Neuronal stem cell (in vitro differentiated cells): ENCODE measurements at regions not wholly inside any gene's neighbourhood (a gene's known extent, or its start where the extent isn't known, plus 50 kb on each side); places are given as distances from the start of the nearest gene placed in this dataset.

Source experiments
- DNase-seq: peaks from one replicate; pipeline ENCODE4 v3.0.0-alpha.2; 2013; ENCODE audit warnings: low spot score
- H2AFZ ChIP-seq: one replicate; pipeline ENCODE4 v1.6.1; 2013; ENCODE audit warnings: mild to moderate bottlenecking, low read length, inconsistent platforms
- H2AK5ac ChIP-seq: 2 replicates; pipeline ENCODE4 v1.6.1; 2013; ENCODE audit warnings: low read depth, mild to moderate bottlenecking, inconsistent platforms, low read length, moderate library complexity, mixed read lengths
- H2BK120ac ChIP-seq: 2 replicates; pipeline ENCODE4 v1.6.1; 2013; ENCODE audit warnings: low read depth, mild to moderate bottlenecking, inconsistent platforms, low read length, moderate library complexity, mixed read lengths
- H2BK12ac ChIP-seq: one replicate; pipeline ENCODE4 v1.6.1; 2013; ENCODE audit warnings: low read length, inconsistent platforms
- H2BK15ac ChIP-seq: 2 replicates; pipeline ENCODE4 v1.6.1; 2013; ENCODE audit warnings: mild to moderate bottlenecking, low read length, inconsistent platforms, mixed read lengths
- H2BK5ac ChIP-seq: one replicate; pipeline ENCODE4 v1.6.1; 2013; ENCODE audit warnings: inconsistent platforms, mild to moderate bottlenecking, low read length, moderate library complexity
- H3K14ac ChIP-seq: one replicate; pipeline ENCODE4 v1.6.1; 2013; ENCODE audit warnings: low read length, inconsistent platforms
- H3K18ac ChIP-seq: 2 replicates; pipeline ENCODE4 v1.6.1; 2013; ENCODE audit warnings: low read length, inconsistent platforms
- H3K23ac ChIP-seq: 2 replicates; pipeline ENCODE4 v1.6.1; 2013; ENCODE audit warnings: low read depth, mild to moderate bottlenecking, mixed read lengths, low read length, inconsistent platforms; ENCODE audit not compliant: poor library complexity
- H3K27ac ChIP-seq: replicated peaks from 3 replicates; pipeline ENCODE4 v1.5.1; 2013; ENCODE audit warnings: low read length, inconsistent platforms
- H3K27me3 ChIP-seq, 3 experiments: 2 replicates each; pipeline ENCODE4 v1.6.1; 2013; ENCODE audit warnings: low read length in 3 of 3, mild to moderate bottlenecking in 2 of 3, inconsistent platforms in 1 of 3, low read depth in 1 of 3, mixed read lengths in 1 of 3, moderate library complexity in 1 of 3; ENCODE audit not compliant: control insufficient read depth in 3 of 3, insufficient read depth in 3 of 3
- H3K36me3 ChIP-seq, 2 donors: replicated peaks in 1 of 2; 2 replicates each; pipeline ENCODE4 v1.6.1; 2013; ENCODE audit warnings: low read length in 2 of 2; ENCODE audit not compliant: control insufficient read depth in 2 of 2, insufficient read depth in 2 of 2
- H3K4ac ChIP-seq: 2 replicates; pipeline ENCODE4 v1.6.1; 2013; ENCODE audit warnings: inconsistent platforms, mild to moderate bottlenecking, low read length, moderate library complexity
- H3K4me1 ChIP-seq, 2 donors: 1 replicate in 1 of 2; 2 replicates in 1 of 2; pipeline ENCODE4 v1.6.1; 2013; ENCODE audit warnings: low read length in 2 of 2, low read depth in 1 of 2; ENCODE audit not compliant: control insufficient read depth in 2 of 2, insufficient read depth in 1 of 2
- H3K4me2 ChIP-seq: one replicate; pipeline ENCODE4 v1.6.1; 2013; ENCODE audit warnings: mild to moderate bottlenecking, low read length, inconsistent platforms; ENCODE audit not compliant: insufficient read depth, poor library complexity, severe bottlenecking
- H3K4me3 ChIP-seq, 2 donors: 2 replicates each; pipeline ENCODE4 v1.5.1; 2013; ENCODE audit warnings: low read length in 2 of 2, mild to moderate bottlenecking in 2 of 2, inconsistent platforms in 1 of 2, moderate library complexity in 1 of 2
- H3K79me1 ChIP-seq: one replicate; pipeline ENCODE4 v1.6.1; 2013; ENCODE audit warnings: low read depth, mild to moderate bottlenecking, inconsistent platforms, low read length, moderate library complexity
- H3K9ac ChIP-seq: one replicate; pipeline ENCODE4 v1.6.1; 2013; ENCODE audit warnings: mild to moderate bottlenecking, low read depth, low read length, inconsistent platforms; ENCODE audit not compliant: poor library complexity
- H3K9me3 ChIP-seq, 2 donors: replicated peaks in 1 of 2; 2 replicates each; pipeline versions ENCODE3 to v1.6.1; 2013; ENCODE audit warnings: low read length in 2 of 2, mild to moderate bottlenecking in 2 of 2, inconsistent platforms in 1 of 2, low read depth in 1 of 2, mixed read lengths in 1 of 2, moderate library complexity in 1 of 2; ENCODE audit not compliant: control insufficient read depth in 2 of 2, insufficient read depth in 1 of 2
- H4K8ac ChIP-seq: one replicate; pipeline ENCODE4 v1.6.1; 2013; ENCODE audit warnings: low read depth, mild to moderate bottlenecking, inconsistent platforms, low read length, moderate library complexity
- H4K91ac ChIP-seq: one replicate; pipeline ENCODE4 v1.6.1; 2013; ENCODE audit warnings: low read length, low read depth, mild to moderate bottlenecking, inconsistent platforms; ENCODE audit not compliant: poor library complexity
- WGBS, 2 donors: extraction: QIAGEN DNeasy Blood & Tissue Kit; methylation state at CpG; one replicate each; pipeline ENCODE4 v1.1.7; 2013; ENCODE audit warnings: missing lambda C conversion rate in 2 of 2, mixed read lengths in 1 of 2; ENCODE audit not compliant: insufficient read length in 2 of 2, insufficient replicate concordance in 1 of 2; ENCODE audit errors: extremely low coverage in 2 of 2; 5-methylcytosine and 5-hydroxymethylcytosine counted together

- no CpG with 5 or more reads among the region's 11 CpGs for WGBS, 2 donors
- peak overlapping the region; percentile 38 for H3K27ac ChIP-seq
- DNase-seq, result peak; percentile 15
These were observed 206.5 kb upstream of the AJAP1 start for GRCh38 chr1:4447778-4448420.

GRCh38 chr1:4449972-4450371, 204.4 kb upstream of the AJAP1 start:
- no peak overlapping the region for H4K8ac ChIP-seq
- no peak overlapping the region for H4K91ac ChIP-seq
- no peak overlapping the region for H2BK5ac ChIP-seq
- H2BK120ac ChIP-seq, result no peak overlapping the region
- no peaks in the 10 kb centered on the region for H3K79me1 ChIP-seq
- peaks cover 0 to 7% (median 0%) of the 10 kb centered on the region in 3 experiments for H3K27me3 ChIP-seq
- H3K23ac ChIP-seq, result no peak overlapping the region
- no peaks in the 10 kb centered on the region for H3K9me3 ChIP-seq
- no peak overlapping the region for H3K4ac ChIP-seq
- no peak for DNase-seq
- H2AFZ ChIP-seq, result no peak overlapping the region
- H2BK15ac ChIP-seq, result no peak overlapping the region
- H3K18ac ChIP-seq, result no peak overlapping the region
- no peak overlapping the region for H3K9ac ChIP-seq
- no peak overlapping the region for H2AK5ac ChIP-seq
- H3K14ac ChIP-seq, result no peak overlapping the region
- no peak overlapping the region for H3K27ac ChIP-seq
- H3K4me2 ChIP-seq, result no peak overlapping the region
- no CpG with 5 or more reads among the region's 5 CpGs for WGBS, 2 donors
- H3K4me3 ChIP-seq, result no peak overlapping the region
- no peak overlapping the region for H2BK12ac ChIP-seq
- H3K4me1 ChIP-seq, result peaks cover 0 to 17% of the 10 kb centered on the region in 2 donors
- H3K36me3 ChIP-seq, result no peaks in the 10 kb centered on the region

More at GRCh38 chr1:4447778-4448420, 206.5 kb upstream of the AJAP1 start:
- no peak overlapping the region for H2AFZ ChIP-seq
- no peak overlapping the region for H3K9ac ChIP-seq
- no peaks in the 10 kb centered on the region for H3K36me3 ChIP-seq
- peaks cover 0 to 12% of the 10 kb centered on the region in 2 donors for H3K4me1 ChIP-seq
- no peak overlapping the region for H3K18ac ChIP-seq
- H2BK120ac ChIP-seq, result no peak overlapping the region
- no peak overlapping the region for H3K4me2 ChIP-seq
- no peak overlapping the region for H3K14ac ChIP-seq
- no peak overlapping the region for H3K4me3 ChIP-seq
- H3K23ac ChIP-seq, result no peak overlapping the region
- H4K8ac ChIP-seq, result no peak overlapping the region
- no peak overlapping the region for H2BK15ac ChIP-seq
- H3K9me3 ChIP-seq, result no peaks in the 10 kb centered on the region
- no peak overlapping the region for H2BK12ac ChIP-seq
- H4K91ac ChIP-seq, result no peak overlapping the region
- no peak overlapping the region for H2BK5ac ChIP-seq
- H3K79me1 ChIP-seq, result no peaks in the 10 kb centered on the region
- H2AK5ac ChIP-seq, result no peak overlapping the region
- peaks cover 0 to 7% (median 0%) of the 10 kb centered on the region in 3 experiments for H3K27me3 ChIP-seq
- H3K4ac ChIP-seq, result no peak overlapping the region

- no peak overlapping the region for H2BK15ac ChIP-seq
- H3K23ac ChIP-seq, result no peak overlapping the region
- no peak overlapping the region for H2BK120ac ChIP-seq
- peaks cover 0 to 5% (median 0%) of the 10 kb centered on the region in 3 experiments for H3K27me3 ChIP-seq
- no peak overlapping the region for H4K8ac ChIP-seq
- H2AK5ac ChIP-seq, result no peak overlapping the region
- no peak overlapping the region for H3K4ac ChIP-seq
- H2AFZ ChIP-seq, result no peak overlapping the region
- H3K4me3 ChIP-seq, result no peak overlapping the region
- H3K9ac ChIP-seq, result no peak overlapping the region
- H3K14ac ChIP-seq, result no peak overlapping the region
- H3K4me2 ChIP-seq, result no peak overlapping the region
- H3K9me3 ChIP-seq, result peaks cover 0 to 1% of the 10 kb centered on the region in 2 donors
- H3K27ac ChIP-seq, result no peak overlapping the region
- no peaks in the 10 kb centered on the region for H3K36me3 ChIP-seq
- DNase-seq, result no peak
- no CpG with 5 or more reads among the region's 1 CpG for WGBS, 2 donors
- no peak overlapping the region for H2BK12ac ChIP-seq
- H3K4me1 ChIP-seq, result peaks cover 0 to 13% of the 10 kb centered on the region in 2 donors
- no peak overlapping the region for H4K91ac ChIP-seq
- no peak overlapping the region for H3K18ac ChIP-seq
- no peaks in the 10 kb centered on the region for H3K79me1 ChIP-seq
- no peak overlapping the region for H2BK5ac ChIP-seq
These were observed 201.7 kb upstream of the AJAP1 start for GRCh38 chr1:4452701-4453100.

- H3K4me2 ChIP-seq, result no peak overlapping the region
- no peak overlapping the region for H3K4me3 ChIP-seq
- H3K9ac ChIP-seq, result no peak overlapping the region
- no peaks in the 10 kb centered on the region for H3K79me1 ChIP-seq
- H4K8ac ChIP-seq, result no peak overlapping the region
- peak overlapping the region; percentile 47 for H3K23ac ChIP-seq
- H3K36me3 ChIP-seq, result no peaks in the 10 kb centered on the region
- no peak overlapping the region for H2AFZ ChIP-seq
- no CpG with 5 or more reads among the region's 5 CpGs for WGBS, 2 donors
- no peak overlapping the region for H4K91ac ChIP-seq
- no peak overlapping the region for H2BK5ac ChIP-seq
- no peaks in the 10 kb centered on the region for H3K27me3 ChIP-seq
- H2BK12ac ChIP-seq, result no peak overlapping the region
- no peaks in the 10 kb centered on the region for H3K4me1 ChIP-seq
- H3K4ac ChIP-seq, result no peak overlapping the region
- H3K18ac ChIP-seq, result peak overlapping the region; percentile 32
- no peak for DNase-seq
- peaks cover 0 to 1% of the 10 kb centered on the region in 2 donors for H3K9me3 ChIP-seq
- H2AK5ac ChIP-seq, result peak overlapping the region; percentile 76
- H2BK15ac ChIP-seq, result no peak overlapping the region
- H3K27ac ChIP-seq, result no peak overlapping the region
- peak overlapping the region; percentile 40 for H3K14ac ChIP-seq
- H2BK120ac ChIP-seq, result no peak overlapping the region
These were observed 194.4 kb upstream of the AJAP1 start for GRCh38 chr1:4460052-4460451.
